Left lobe of liver (tissue), 2 donors: ENCODE measurements at regions not wholly inside any gene's neighbourhood (a gene's known extent, or its start where the extent isn't known, plus 50 kb on each side); places are given as distances from the start of the nearest gene placed in this dataset.

ENCODE experiments used
- ATAC-seq: fragments of 200-7000 bp; cut with Tn5 transposase; one replicate; pipeline ENCODE4 v1.9.1; 2020; ENCODE audit warnings: mild to moderate bottlenecking, moderate library complexity
- DNase-seq: peaks from one replicate; pipeline ENCODE4 v3.0.0-alpha.2; 2020; ENCODE audit warnings: low spot score
- donor health status: DM: no; HTN: no; CAD: no; lungs with moderate emphysema.
- donor health status: DM: no; HTN: yes; CAD: no.

DNA sequence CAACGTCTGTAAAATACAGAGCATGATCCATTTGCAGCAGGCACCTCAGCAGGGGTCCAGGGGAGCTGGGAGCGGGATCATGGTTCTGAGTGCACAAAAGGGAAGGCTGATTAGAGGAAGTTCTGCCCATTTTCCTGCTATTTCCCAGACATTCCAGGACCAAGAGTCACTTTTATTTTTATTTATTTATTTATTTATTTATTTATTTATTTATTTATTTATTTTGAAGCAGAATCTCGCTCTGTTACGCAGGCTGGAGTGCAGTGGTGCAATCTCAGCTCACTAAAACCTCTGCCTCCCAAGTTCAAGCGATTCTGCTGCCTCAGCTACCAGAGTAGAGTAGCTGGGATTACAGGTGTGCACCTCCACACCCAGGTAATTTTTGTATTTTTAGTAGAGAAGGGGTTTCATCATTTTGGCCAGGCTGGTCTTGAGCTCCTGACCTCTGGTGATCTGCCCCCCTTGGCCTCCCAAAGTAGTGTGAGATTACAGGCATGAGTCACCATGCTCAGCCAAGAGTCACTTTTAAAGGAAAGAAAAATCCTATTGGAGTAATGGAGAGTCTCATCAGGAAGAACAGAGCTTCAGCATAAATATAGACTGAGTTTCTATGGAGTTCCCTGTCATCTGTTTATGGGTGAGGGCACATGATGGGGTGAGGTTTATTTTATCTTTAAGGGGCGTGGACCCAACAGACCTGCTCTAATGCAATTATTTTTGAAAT is 355.2 kb downstream of the HAPSTR1 start:
- DNase-seq (no peak), ATAC-seq (no peak)

DNA sequence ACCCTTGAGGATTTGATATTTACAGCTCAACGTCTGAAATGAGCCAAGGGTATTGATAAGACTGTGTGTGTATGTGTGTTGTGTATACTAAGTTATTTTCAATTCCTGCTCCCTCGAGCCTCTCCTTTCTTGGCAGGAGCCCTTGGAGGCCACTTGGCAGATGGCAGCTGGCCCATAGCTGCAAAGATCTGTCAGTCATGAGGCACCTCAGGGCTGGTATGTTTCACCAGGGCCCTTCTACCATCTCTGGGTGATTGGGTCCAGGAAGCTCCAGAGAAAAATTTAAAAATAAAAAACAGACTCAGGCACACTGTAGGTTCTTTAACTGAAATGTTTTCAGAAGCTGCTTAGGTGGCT is 355.7 kb downstream of the HAPSTR1 start:
- ATAC-seq (no peak), DNase-seq (no peak)

DNA sequence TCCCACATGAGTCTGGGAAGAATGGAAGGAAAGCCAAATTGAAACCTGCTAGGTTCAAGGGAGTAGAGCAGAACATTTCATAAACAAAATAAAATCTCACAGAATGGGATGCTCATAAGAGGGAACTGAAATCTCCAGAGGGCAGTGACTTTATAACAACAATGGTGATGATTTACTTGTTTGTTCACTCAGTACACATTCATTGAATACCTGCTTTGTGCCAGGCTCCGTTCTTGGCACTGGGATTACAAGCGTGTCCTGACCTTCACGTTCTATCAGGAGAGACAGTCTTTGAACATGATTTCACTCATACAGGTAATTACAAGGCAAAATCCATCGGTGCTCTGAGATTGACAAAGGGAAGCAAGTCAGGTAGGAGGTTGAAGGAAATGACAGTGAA is 356.3 kb downstream of the HAPSTR1 start:
- ATAC-seq, result no peak
- no peak for DNase-seq

DNA sequence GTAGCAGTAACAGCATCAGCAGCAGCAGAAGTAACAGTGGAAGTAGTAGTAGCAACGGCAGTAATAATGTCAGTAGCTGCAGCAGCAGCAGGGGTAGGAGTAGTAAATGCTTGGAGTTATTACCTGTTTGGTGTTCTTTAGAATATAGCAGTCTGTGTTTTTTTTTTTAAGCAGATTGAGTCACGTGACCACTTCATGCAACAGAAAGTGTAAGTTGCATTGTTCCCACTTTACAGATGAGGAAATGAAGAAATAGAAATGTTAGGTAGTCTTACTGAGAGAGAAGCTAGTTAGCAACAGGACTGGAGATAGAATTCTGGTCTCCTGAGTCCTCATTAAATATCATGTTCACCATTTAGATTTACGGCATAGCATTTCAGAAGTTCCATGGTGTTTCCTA is 358.2 kb downstream of the HAPSTR1 start:
- DNase-seq, result no peak
- no peak for ATAC-seq

DNA sequence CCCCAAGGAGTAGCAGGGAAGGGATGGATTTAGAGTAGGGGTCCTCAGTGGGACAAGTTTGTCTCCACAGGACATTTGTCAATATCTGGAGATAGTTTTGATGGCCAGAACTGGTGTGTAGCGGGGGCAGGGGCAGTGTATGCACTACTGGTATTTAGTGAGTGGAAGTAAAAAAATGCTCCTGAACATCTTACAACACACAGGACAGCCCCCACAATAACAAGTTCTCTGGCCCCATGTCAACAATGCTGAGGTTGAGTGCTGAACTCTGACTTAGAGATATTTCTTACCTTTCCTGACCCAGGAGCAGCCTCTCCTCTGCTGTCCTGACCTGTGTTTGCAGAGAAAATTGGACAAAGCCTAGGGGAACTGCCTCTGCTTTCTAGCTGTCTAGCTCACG is 365.8 kb downstream of the HAPSTR1 start:
- DNase-seq, result no peak
- no peak for ATAC-seq

DNA sequence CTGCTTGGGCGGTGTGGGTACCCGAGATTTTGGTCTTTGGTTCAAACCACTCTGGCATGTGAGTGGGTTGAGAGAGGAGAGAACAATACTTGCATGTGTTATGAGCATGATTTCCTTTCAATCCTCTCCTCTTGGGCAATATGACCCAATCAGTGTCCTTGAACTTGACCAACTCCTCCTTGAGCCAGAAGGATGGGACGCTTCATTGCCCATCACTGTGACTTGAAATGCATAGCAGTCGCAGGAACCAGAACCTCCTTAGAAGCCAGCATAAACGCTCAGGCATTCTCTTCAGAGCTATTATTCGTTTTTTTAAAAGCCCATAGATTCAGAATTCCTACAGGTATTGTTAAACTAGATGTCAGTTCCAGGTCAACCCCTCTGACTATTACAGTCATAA is 367.4 kb downstream of the HAPSTR1 start:
- DNase-seq (no peak), ATAC-seq (no peak)

DNA sequence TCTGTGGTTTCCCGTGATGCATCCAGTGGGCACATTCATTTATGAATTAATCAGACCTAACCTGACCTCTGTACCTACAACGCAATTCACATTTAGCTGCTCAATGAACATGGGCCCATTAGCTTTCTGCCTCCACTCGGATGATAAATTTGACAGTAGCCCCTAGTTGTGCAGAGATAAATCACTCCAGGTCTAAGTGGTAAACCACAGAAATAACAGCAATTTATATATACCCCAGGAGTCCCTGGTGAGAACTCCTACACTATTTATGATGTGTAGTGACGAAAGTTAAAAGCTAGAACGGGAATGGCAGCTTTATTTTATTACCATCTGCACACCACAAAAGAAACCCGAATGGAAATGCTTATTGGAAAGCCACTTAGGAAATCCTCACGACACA is 371.5 kb downstream of the HAPSTR1 start:
- ATAC-seq (no peak), DNase-seq (no peak)

DNA sequence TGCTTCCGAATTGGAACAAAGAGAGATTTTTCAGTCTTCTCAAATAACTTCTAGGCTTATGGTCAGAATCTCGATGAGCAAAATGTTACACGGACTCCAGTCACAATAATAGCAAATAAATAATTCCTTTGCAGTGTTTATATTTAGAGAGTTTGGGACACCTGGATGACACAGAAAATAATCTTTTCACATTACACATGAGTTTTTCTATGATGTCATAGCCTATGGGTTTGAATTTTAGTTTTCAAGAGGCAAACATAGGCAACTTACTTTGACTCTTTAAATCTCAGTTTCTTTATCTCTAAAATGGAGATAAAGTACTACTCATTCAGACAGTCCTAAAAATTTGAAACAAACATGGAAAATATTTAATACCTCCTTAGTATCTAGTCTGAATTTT is 372.0 kb downstream of the HAPSTR1 start:
- ATAC-seq, result no peak
- no peak for DNase-seq

DNA sequence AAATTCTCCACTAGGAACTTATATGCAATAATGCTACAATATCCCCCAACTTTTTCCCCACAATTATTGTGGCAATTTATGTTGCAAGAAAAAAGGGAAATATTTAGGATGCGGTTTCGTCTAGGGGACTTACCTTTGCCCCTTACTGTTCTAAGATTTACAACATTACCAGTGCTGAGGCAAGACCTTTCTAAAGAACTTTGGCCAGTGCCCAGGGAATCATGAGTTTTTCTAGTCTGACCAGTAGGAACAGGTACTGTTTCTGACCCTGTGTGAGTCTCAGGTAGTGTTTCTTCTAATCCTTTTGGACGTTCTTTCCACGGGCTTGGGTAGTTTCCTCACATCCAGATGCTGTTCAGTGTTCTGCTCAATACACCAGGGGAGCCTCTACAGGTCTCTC is 373.7 kb downstream of the HAPSTR1 start:
- ATAC-seq (peak; percentile 38), DNase-seq (no peak)

DNA sequence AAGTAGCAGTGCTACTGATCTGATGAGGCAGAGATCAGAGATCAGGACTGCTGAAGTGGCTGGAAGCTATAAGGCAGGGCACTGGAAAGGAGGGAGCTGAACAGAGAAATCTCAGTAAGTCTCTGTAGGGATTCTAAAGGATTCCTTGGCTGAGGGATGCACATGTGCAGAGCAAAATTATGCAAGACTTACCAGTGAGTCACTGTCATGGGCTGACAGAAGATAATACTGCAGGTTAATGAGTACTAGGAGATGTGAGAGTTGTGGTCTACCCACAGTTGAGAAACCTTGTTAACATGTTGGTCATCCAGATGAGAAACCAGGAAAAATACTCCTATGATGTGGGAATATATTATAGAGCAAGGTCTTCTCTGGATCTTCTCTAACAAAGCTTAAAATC is 378.1 kb downstream of the HAPSTR1 start:
- peak; percentile 61 for ATAC-seq
- DNase-seq, result no peak

DNA sequence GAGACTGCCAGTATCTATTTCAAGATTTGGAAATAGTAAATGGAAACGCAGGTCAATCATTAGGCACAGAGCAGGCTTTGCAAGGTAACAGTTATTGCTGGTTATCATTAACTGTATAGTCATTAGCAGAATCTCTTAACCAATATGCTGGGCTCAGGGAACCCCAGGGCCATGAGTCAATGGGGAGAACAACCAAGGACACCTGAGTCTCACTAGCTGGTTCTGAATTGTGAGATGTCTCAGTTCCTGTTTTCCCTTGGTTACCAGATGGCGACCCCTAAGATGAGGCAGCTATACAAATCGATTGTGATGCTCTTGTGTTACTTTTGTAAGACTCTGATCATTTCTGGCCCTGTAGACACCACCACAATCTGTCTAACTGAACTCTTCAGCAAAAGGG is 385.3 kb downstream of the HAPSTR1 start:
- DNase-seq, result no peak
- ATAC-seq, result no peak

DNA sequence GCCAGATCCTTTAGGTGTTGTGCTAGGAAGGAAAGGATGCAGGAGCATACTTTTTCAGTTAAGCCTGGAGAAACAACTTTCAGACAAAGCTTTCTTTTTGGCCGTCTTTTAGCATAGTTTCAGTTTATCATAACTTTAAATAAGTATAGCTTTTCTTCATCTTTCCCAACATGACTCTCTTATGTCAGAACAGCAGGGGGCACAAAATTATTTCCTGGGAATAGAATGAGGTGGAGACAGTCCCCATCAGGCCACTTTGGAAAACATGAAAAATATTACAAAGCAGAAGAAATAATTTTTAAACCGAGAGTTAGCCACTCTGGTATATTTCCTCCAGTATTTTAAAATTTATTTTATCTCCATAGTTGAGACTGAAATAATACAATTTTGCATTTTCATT is 387.6 kb downstream of the HAPSTR1 start:
- no peak for DNase-seq
- peak; percentile 59 for ATAC-seq

DNA sequence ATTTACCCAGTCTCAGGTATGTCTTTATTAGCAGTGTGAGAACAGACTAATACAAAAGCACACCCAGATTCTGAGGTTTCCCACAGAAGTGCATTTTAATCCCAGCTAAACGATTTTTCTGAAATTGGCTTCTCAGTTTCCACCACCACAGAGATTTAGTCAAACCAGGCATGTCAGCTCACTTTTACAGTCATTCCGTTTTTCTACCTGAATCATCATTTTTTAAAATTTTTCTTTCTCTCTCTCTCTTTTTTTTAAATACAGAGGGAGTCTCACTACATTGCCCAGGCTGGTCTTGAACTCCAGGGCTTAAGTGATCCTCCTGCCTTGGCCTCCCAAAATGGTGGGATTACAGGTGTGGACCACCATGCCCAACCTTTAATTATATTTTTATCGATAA is 389.1 kb downstream of the HAPSTR1 start:
- ATAC-seq, result no peak
- DNase-seq, result no peak

DNA sequence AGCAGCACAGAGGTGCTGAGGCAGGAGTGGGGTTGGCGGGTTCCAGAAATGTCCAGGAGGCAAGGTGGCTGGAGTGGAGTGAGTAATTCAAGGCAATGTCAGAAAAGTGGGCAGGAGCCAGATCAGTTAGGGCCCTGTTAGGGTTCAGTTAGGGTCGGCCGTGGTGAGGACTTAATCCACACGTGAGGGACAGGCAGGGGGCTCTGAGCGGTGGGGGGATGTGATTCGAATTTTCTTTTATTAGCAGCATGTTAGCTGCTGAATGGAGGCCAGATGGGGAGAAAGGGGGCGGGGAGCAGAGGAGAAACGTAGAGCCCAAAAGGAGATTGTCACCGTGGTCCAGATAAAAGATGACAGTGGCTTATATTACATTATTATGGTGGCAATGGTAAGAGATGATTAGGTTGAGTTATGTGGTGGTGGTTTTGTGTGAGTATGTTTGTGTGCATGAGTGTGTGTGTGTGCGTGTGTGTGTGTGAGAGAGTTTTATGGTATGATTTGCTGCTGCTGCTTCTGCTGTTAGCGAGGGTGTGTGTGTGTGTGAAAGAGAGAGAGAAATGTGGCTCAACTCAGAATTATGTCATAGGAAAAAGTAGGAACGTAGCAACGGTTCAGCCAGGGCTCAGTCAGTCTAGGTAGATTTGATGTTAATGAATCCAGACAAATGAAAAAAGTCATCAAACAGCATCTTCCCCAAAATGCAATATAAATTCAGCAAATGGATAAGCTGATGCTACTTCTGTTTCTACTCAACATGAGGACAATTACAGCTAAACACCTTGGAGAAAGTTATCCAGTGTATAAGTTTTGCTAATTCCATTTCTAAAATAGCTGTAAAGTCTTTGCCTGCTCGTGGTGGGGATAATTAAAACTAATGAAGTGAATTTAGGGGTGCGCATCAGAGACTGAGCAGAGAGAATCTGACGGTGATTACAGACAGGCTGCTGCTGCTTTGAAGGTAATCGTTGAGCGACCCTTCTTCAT is 390.6 kb downstream of the HAPSTR1 start:
- DNase-seq, result no peak
- ATAC-seq, result no peak

DNA sequence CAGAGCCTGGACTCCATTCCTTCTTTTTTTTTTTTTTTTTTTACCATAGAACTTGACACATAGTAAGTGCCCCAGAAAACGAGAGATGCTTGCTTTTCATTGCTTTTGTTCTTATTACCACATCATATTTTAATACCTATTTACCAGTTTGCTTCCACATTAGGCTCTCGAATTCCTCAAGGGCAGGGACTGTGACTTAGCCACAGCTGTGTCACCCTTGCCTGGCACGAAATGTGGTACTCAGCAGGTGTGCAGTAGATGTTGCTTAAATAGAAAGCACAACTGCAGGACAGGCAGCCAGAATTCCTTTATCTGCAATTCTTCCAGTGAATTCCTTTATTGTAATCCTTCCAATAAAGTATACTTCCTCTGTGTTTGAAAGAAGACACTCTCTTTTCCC is 393.0 kb downstream of the HAPSTR1 start:
- no peak for DNase-seq
- ATAC-seq, result no peak

DNA sequence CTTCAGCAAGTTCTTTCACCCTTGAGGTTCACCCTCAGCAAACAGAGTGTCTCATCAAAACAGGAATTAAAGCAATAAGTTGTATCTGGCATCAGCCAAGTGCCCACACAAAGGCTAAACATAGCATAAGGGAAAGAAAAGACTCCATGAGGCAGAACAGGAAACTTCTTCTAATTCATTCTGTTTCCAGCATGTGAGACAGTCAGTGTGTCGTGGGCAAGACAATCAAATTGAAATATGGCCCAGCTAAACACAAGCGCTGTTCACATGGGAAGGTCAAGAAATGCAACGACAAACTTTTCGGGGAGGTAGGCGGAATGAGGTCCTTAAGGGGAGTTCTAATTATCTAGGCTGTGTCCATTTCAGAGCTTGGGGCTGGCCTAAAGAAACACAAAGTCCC is 393.4 kb downstream of the HAPSTR1 start:
- ATAC-seq (no peak), DNase-seq (no peak)

DNA sequence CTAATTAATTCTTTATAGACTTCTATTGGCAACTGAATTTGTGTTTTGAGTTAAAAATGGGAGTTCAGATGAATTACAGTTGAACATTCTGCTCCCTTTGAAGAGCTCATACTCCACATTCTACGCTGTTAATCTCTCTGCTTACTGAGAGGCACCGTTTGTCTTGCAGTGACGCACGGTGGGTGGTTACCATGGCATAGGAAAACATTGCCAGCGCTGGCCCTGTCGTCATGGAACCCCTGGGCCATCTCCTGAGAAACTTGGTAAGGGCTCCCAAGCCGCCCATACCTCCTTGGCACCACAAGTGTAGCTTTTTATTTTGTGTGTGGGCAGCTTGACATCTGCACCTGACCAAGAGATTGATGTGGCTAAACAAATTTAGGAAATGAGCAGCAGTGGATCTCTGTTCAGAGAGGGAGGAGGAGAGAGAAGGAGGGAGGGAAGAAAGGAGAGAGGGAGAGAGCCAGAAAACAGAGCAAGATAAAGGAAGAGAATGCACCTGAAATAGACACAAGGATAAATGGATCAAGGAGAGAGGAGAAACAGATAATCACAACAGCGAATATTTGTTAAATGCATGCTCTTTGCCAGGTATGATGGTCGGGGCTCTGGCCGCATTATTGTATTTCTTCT is 398.5 kb downstream of the HAPSTR1 start:
- ATAC-seq (no peak), DNase-seq (no peak)

DNA sequence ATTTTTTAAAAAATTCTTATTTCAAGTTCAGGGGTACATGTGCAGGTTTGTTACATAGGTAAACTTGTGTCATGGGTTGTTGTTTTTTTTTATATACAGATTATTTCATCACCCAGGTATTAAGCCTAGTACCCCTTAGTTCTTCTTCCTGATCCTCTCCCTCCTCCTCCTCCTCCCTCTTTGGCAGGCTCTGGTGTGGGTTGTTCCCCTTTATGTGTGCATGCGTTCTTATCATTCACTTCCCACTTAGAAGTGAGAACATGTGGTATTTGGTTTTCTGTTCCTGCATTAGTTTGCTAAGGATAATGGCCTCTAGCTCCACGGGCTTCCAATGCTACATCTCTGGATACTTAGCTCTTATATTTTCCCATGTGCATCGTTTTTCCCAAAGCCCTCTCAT is 404.4 kb downstream of the HAPSTR1 start:
- DNase-seq (no peak), ATAC-seq (no peak)

DNA sequence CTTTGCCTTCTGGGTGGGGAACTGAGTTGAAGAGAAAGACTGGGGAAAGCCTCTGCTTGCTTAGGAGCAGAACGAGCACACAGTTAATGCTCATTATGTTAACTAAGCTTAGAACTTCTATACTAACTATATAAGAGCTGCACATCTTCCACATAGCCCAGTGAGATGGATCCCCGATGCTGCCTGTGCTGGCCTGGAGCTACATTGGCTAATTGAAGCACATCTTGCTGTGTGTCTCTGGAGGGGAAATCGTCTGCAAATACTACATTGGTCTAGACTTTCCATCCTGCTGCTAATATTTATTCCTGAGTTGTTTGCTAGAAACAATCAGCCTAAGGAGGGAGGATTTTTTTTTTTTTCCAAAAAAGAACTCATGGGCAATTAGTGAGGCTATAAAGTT is 406.3 kb downstream of the HAPSTR1 start:
- no peak for ATAC-seq
- DNase-seq, result no peak

DNA sequence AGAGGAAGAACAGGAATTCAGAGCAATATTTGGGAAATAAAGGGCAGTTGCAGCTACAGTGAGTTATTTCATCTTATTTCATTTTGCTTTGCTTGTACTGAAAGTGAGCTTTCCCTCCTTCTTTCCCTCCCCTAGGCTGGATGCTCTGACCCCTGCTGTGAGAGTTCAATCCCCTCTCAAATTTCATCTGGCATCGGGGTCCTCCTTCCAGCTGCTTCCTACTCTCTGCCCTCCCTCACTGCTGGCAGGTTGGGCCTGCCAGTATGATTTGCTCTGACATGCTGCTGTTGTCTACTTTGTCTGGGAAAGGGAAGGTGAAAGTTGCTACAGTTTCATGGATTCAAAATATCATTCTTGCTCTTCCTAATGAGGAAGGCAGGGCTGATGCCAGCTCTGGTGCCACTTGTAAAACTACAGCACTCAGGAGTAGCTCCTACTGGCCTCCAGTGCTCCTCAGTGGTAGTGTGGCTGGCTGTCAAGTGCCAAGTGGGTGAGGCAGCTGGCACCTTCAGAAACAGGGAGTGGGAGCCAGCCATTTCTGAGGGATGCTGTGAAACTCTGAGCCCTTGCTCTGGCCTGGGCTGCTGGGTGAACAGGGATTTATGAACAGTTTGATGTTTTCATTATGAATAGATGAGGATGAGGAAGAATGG is 408.6 kb downstream of the HAPSTR1 start:
- ATAC-seq (no peak), DNase-seq (no peak)

DNA sequence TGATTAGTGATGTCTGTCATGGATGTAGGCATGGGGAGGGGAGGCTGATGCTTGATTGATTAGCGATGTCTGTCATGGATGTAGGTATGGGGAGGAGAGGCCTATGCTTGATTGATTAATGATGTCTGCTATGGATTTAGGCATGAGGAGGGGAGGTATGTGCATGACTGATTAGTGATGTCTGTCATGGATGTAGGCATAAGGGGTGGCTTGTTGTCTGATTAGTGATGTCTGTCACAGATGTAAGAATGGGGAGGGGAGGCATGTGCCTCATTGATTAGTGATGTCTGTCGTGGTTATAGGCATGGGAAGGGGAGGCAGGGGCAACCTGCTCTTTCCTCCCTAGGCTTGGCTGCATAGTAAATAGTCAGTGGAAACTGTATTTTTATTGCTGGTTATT is 409.4 kb downstream of the HAPSTR1 start:
- ATAC-seq (no peak), DNase-seq (no peak)
